ENCODE measurements at regions not wholly inside any gene's neighbourhood (a gene's known extent, or its start where the extent isn't known, plus 50 kb on each side); places are given as distances from the start of the nearest gene placed in this dataset.

DNA sequence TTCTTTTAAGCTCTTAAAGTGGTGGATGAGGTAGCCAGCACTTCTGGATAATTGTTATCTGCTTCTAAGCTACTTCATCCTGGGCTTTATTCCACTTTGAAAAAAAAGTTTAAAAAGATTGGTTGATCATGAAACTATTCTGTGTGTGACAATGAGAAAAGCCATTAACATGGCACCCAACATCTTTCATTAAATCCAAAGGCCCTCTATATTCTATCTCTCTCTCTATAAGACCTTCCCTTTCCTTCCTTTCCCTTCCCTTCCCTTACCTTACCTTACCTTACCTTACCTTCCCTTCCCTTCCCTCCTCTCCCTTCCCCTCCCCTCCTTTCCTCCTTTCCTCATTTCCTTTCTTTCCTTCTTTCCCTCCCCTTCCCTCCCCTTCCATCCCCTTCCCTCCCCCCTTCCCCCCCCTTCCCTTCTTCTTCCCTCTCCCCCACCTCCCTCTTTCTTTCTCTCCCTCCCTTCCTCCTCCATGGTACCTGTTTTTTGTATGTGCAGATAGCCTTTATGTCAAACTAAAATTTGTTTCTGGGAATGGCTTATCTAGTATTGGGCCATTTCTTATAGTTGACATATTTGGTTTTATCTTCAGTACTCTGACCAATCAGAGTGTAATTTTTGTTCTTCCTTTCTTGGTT, 218.7 kb downstream of the DKK1 start:
- no peaks in the 10 kb centered on the region for H3K4me1 ChIP-seq (ENCODE audit: insufficient read depth, low read length, severe bottlenecking)
- H3K27me3 ChIP-seq (ENCODE audit: insufficient read depth, low read length) = no peaks in the 10 kb centered on the region
- no peak overlapping the region for H3K9ac ChIP-seq (ENCODE audit: low read length)
- no peak overlapping the region for H2AFZ ChIP-seq (ENCODE audit: low read length)
- H3K9me2 ChIP-seq (ENCODE audit: low read depth, low read length) = no peaks in the 10 kb centered on the region
- no peak overlapping the region for H3K27ac ChIP-seq (ENCODE audit: low read depth, low read length, poor library complexity, severe bottlenecking)
- no peaks in the 10 kb centered on the region for H3K79me2 ChIP-seq (ENCODE audit: insufficient read depth, low read length)
- H4K20me1 ChIP-seq (ENCODE audit: insufficient read depth, low read length) = no peaks in the 10 kb centered on the region
- H3F3A ChIP-seq (ENCODE audit: insufficient read depth, low read length) = no peaks in the 10 kb centered on the region
- no peak overlapping the region for H3K4me2 ChIP-seq (ENCODE audit: low read length)
- no peak overlapping the region for H3K4me3 ChIP-seq (ENCODE audit: low read depth, low read length, poor library complexity, severe bottlenecking)
- H3K9me3 ChIP-seq (ENCODE audit: low read length) = no peaks in the 10 kb centered on the region
- TF ChIP-seq, protein P1, sequence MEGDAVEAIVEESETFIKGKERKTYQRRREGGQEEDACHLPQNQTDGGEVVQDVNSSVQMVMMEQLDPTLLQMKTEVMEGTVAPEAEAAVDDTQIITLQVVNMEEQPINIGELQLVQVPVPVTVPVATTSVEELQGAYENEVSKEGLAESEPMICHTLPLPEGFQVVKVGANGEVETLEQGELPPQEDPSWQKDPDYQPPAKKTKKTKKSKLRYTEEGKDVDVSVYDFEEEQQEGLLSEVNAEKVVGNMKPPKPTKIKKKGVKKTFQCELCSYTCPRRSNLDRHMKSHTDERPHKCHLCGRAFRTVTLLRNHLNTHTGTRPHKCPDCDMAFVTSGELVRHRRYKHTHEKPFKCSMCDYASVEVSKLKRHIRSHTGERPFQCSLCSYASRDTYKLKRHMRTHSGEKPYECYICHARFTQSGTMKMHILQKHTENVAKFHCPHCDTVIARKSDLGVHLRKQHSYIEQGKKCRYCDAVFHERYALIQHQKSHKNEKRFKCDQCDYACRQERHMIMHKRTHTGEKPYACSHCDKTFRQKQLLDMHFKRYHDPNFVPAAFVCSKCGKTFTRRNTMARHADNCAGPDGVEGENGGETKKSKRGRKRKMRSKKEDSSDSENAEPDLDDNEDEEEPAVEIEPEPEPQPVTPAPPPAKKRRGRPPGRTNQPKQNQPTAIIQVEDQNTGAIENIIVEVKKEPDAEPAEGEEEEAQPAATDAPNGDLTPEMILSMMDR (IDR thresholded peaks at IDR 0.05; ENCODE audit: low read length) = no peak
- no peaks in the 10 kb centered on the region for H3K36me3 ChIP-seq (ENCODE audit: insufficient read depth, low read length)

DNA sequence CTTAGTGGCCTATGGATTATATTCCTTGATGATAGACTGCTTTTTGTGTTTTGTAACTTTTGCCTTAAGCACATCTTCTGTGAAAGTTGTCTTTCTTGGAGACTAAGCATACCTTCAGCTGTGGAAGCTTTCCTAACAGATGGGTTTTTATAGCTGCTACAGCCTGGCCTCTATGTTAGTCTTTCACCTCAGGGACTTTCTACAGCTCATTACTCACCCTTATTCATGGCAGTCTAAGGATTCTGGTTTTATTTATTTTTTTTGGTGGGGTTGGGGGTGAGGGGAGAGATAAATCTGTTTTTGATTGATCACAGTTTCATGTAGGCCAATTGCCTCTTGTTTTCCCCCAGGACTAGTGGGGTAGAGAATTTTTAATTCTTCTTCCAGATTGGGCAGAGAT, 219.9 kb downstream of the DKK1 start:
- H2AFZ ChIP-seq (ENCODE audit: low read length) = no peak overlapping the region
- H3K9me3 ChIP-seq (ENCODE audit: low read length) = no peaks in the 10 kb centered on the region
- H3K4me3 ChIP-seq (ENCODE audit: low read depth, low read length, poor library complexity, severe bottlenecking) = no peak overlapping the region
- no peak overlapping the region for H3K9ac ChIP-seq (ENCODE audit: low read length)
- H3K9me2 ChIP-seq (ENCODE audit: low read depth, low read length) = no peaks in the 10 kb centered on the region
- no peaks in the 10 kb centered on the region for H4K20me1 ChIP-seq (ENCODE audit: insufficient read depth, low read length)
- H3F3A ChIP-seq (ENCODE audit: insufficient read depth, low read length) = no peaks in the 10 kb centered on the region
- no peaks in the 10 kb centered on the region for H3K36me3 ChIP-seq (ENCODE audit: insufficient read depth, low read length)
- no peaks in the 10 kb centered on the region for H3K27me3 ChIP-seq (ENCODE audit: insufficient read depth, low read length)
- no peak for TF ChIP-seq EZH2 (IDR thresholded peaks at IDR 0.05; ENCODE audit: borderline replicate concordance, low read length)
- no peaks in the 10 kb centered on the region for H3K4me1 ChIP-seq (ENCODE audit: insufficient read depth, low read length, severe bottlenecking)
- no peaks in the 10 kb centered on the region for H3K79me2 ChIP-seq (ENCODE audit: insufficient read depth, low read length)
- H3K4me2 ChIP-seq (ENCODE audit: low read length) = no peak overlapping the region
- no peak overlapping the region for H3K27ac ChIP-seq (ENCODE audit: low read depth, low read length, poor library complexity, severe bottlenecking)

DNA sequence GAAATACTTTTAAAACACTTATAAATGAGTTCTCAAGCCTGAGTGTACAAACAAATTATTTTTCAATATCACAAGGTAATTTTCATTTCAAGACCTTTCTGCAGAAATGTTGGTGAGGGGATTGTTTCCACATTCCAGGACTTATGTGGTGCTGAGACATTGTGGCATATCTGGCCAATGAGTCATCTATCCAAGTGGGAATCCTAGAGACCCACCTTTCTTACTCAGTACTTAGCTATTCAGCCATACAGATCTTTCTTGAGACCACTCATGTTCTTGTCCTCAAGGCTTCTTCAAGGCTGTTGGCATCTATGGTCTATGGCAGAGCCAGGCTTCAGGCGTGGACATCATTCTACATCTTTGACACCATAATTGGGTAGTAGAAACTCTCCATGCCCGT, 225.4 kb downstream of the DKK1 start:
- Histone ChIP-seq H3K79me2 (ENCODE audit: insufficient read depth, low read length) (no peaks in the 10 kb centered on the region), H3K27me3 (ENCODE audit: insufficient read depth, low read length) (no peaks in the 10 kb centered on the region), H4K20me1 (ENCODE audit: insufficient read depth, low read length) (no peaks in the 10 kb centered on the region), H3K9ac (ENCODE audit: low read length) (no peak overlapping the region), H3F3A (ENCODE audit: insufficient read depth, low read length) (no peaks in the 10 kb centered on the region), H3K9me3 (ENCODE audit: low read length) (no peaks in the 10 kb centered on the region), H3K4me1 (ENCODE audit: insufficient read depth, low read length, severe bottlenecking) (no peaks in the 10 kb centered on the region), H3K4me2 (ENCODE audit: low read length) (no peak overlapping the region), H3K4me3 (ENCODE audit: low read depth, low read length, poor library complexity, severe bottlenecking) (no peak overlapping the region), H2AFZ (ENCODE audit: low read length) (no peak overlapping the region), H3K36me3 (ENCODE audit: insufficient read depth, low read length) (no peaks in the 10 kb centered on the region), H3K27ac (ENCODE audit: low read depth, low read length, poor library complexity, severe bottlenecking) (no peak overlapping the region), H3K9me2 (ENCODE audit: low read depth, low read length) (no peaks in the 10 kb centered on the region)
- no peak for TF ChIP-seq EZH2 (IDR thresholded peaks at IDR 0.05; ENCODE audit: borderline replicate concordance, low read length)
- TF ChIP-seq, protein P1 (IDR thresholded peaks at IDR 0.05; ENCODE audit: low read length) = no peak

DNA sequence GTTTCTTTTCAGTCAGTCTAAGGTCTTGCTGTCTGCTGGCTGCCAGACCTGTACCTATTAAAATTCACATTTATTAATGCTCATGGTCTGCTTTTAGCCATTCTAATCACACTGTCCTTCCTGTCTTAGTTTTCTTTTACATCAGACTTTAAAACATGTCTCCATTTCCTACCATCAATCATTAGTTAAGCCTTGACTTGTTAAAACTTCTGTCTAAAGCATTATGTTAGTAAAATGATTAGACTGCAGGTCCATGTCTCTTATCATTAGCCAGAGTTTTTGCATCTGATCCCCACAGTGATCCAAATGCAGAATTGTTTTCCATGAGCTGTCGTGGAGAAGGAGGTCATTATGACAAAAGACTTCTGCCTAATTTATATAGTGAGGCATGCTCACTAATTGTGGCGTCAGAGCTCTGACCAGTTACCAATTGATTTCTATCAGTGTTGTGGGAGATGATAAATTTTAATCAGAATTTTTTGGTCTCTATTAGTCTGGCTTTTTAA, 226.5 kb downstream of the DKK1 start:
- Histone ChIP-seq H3K4me1 (ENCODE audit: insufficient read depth, low read length, severe bottlenecking) (no peaks in the 10 kb centered on the region), H4K20me1 (ENCODE audit: insufficient read depth, low read length) (no peaks in the 10 kb centered on the region), H3K36me3 (ENCODE audit: insufficient read depth, low read length) (no peaks in the 10 kb centered on the region), H2AFZ (ENCODE audit: low read length) (no peak overlapping the region), H3F3A (ENCODE audit: insufficient read depth, low read length) (no peaks in the 10 kb centered on the region), H3K27me3 (ENCODE audit: insufficient read depth, low read length) (no peaks in the 10 kb centered on the region), H3K9ac (ENCODE audit: low read length) (no peak overlapping the region), H3K9me3 (ENCODE audit: low read length) (no peaks in the 10 kb centered on the region), H3K27ac (ENCODE audit: low read depth, low read length, poor library complexity, severe bottlenecking) (no peak overlapping the region), H3K79me2 (ENCODE audit: insufficient read depth, low read length) (no peaks in the 10 kb centered on the region), H3K4me2 (ENCODE audit: low read length) (no peak overlapping the region), H3K4me3 (ENCODE audit: low read depth, low read length, poor library complexity, severe bottlenecking) (no peak overlapping the region), H3K9me2 (ENCODE audit: low read depth, low read length) (no peaks in the 10 kb centered on the region)
- no peak for TF ChIP-seq EZH2 (IDR thresholded peaks at IDR 0.05; ENCODE audit: borderline replicate concordance, low read length)
- TF ChIP-seq, protein P1 (IDR thresholded peaks at IDR 0.05; ENCODE audit: low read length) = no peak
